Neuron (in vitro differentiated cells): ENCODE measurements at regions not wholly inside any gene's neighbourhood (a gene's known extent, or its start where the extent isn't known, plus 50 kb on each side); places are given as distances from the start of the nearest gene placed in this dataset.
"Not testable (repeated sequence)": the region's sequence is repeated elsewhere in the genome, so short reads cannot be mapped to it uniquely, and the experiment has no call there.

Experiments used
- H2AFZ ChIP-seq: one replicate; pipeline ENCODE4 v1.6.1; 2013; ENCODE audit warnings: low read depth, mild to moderate bottlenecking, inconsistent platforms, low read length, moderate library complexity
- H3K27me3 ChIP-seq: one replicate; pipeline ENCODE4 v1.6.1; 2013; ENCODE audit warnings: low read length; ENCODE audit not compliant: insufficient read depth
- H3K36me3 ChIP-seq: one replicate; pipeline ENCODE4 v1.6.1; 2013; ENCODE audit warnings: low read length; ENCODE audit not compliant: insufficient read depth
- H3K4me1 ChIP-seq: one replicate; pipeline ENCODE4 v1.6.1; 2013; ENCODE audit warnings: low read length; ENCODE audit not compliant: insufficient read depth
- H3K4me3 ChIP-seq: 2 replicates; pipeline ENCODE4 v1.5.1; 2013; ENCODE audit warnings: mild to moderate bottlenecking, low read length, moderate library complexity
- H3K9me3 ChIP-seq: one replicate; pipeline ENCODE4 v1.6.1; 2013; ENCODE audit warnings: low read length

- no peaks in the 10 kb centered on the region for H3K36me3 ChIP-seq
- no peaks in the 10 kb centered on the region for H3K9me3 ChIP-seq
- H3K27me3 ChIP-seq, result no peaks in the 10 kb centered on the region
- H3K4me3 ChIP-seq, result no peak overlapping the region
- no peak overlapping the region for H2AFZ ChIP-seq
- H3K4me1 ChIP-seq, result no peaks in the 10 kb centered on the region
Measured at GRCh38 chr5:153275695-153276094, 214.8 kb upstream of the GRIA1 start.

- Histone ChIP-seq H3K4me1 (no peaks in the 10 kb centered on the region), H3K36me3 (no peaks in the 10 kb centered on the region), H3K27me3 (no peaks in the 10 kb centered on the region), H2AFZ (no peak overlapping the region), H3K9me3 (no peaks in the 10 kb centered on the region), H3K4me3 (no peak overlapping the region)
Measured at GRCh38 chr5:153276151-153276550, 214.3 kb upstream of the GRIA1 start.

GRCh38 chr5:153296251-153296844 lies 194.1 kb upstream of the GRIA1 start:
- not testable (repeated sequence) for H2AFZ ChIP-seq, H3K27me3 ChIP-seq, H3K36me3 ChIP-seq, H3K4me1 ChIP-seq, H3K9me3 ChIP-seq, H3K4me3 ChIP-seq

GRCh38 chr5:153299891-153300290 lies 190.6 kb upstream of the GRIA1 start:
- no peaks in the 10 kb centered on the region for H3K27me3 ChIP-seq
- no peaks in the 10 kb centered on the region for H3K4me1 ChIP-seq
- no peaks in the 10 kb centered on the region for H3K36me3 ChIP-seq
- no peak overlapping the region for H2AFZ ChIP-seq
- no peaks in the 10 kb centered on the region for H3K9me3 ChIP-seq
- H3K4me3 ChIP-seq, result no peak overlapping the region

- Histone ChIP-seq H3K4me1 (no peaks in the 10 kb centered on the region), H3K4me3 (no peak overlapping the region), H2AFZ (no peak overlapping the region), H3K27me3 (peaks cover 3% of the 10 kb centered on the region), H3K36me3 (no peaks in the 10 kb centered on the region), H3K9me3 (no peaks in the 10 kb centered on the region)
Measured at GRCh38 chr5:153308282-153308681, 182.2 kb upstream of the GRIA1 start.

- no peak overlapping the region for H2AFZ ChIP-seq
- H3K9me3 ChIP-seq, result no peaks in the 10 kb centered on the region
- H3K27me3 ChIP-seq, result no peaks in the 10 kb centered on the region
- H3K4me3 ChIP-seq, result no peak overlapping the region
- no peaks in the 10 kb centered on the region for H3K36me3 ChIP-seq
- H3K4me1 ChIP-seq, result no peaks in the 10 kb centered on the region
Measured at GRCh38 chr5:153318556-153318955, 171.9 kb upstream of the GRIA1 start.

- Histone ChIP-seq H3K27me3 (no peaks in the 10 kb centered on the region), H3K36me3 (no peaks in the 10 kb centered on the region), H3K4me1 (no peaks in the 10 kb centered on the region), H3K9me3 (no peaks in the 10 kb centered on the region), H3K4me3 (no peak overlapping the region), H2AFZ (no peak overlapping the region)
Measured at GRCh38 chr5:153321478-153321877, 169.0 kb upstream of the GRIA1 start.

- Histone ChIP-seq H3K4me1 (no peaks in the 10 kb centered on the region), H3K9me3 (no peaks in the 10 kb centered on the region), H2AFZ (no peak overlapping the region), H3K27me3 (no peaks in the 10 kb centered on the region), H3K36me3 (no peaks in the 10 kb centered on the region), H3K4me3 (no peak overlapping the region)
Measured at GRCh38 chr5:153340139-153340538, 150.3 kb upstream of the GRIA1 start.

- no peaks in the 10 kb centered on the region for H3K4me1 ChIP-seq
- H2AFZ ChIP-seq, result no peak overlapping the region
- no peak overlapping the region for H3K4me3 ChIP-seq
- H3K36me3 ChIP-seq, result no peaks in the 10 kb centered on the region
- no peaks in the 10 kb centered on the region for H3K27me3 ChIP-seq
- no peaks in the 10 kb centered on the region for H3K9me3 ChIP-seq
Measured at GRCh38 chr5:153340738-153341137, 149.7 kb upstream of the GRIA1 start.

GRCh38 chr5:153342487-153342886 lies 148.0 kb upstream of the GRIA1 start:
- Histone ChIP-seq H2AFZ (no peak overlapping the region), H3K9me3 (no peaks in the 10 kb centered on the region), H3K4me3 (no peak overlapping the region), H3K4me1 (no peaks in the 10 kb centered on the region), H3K27me3 (no peaks in the 10 kb centered on the region), H3K36me3 (no peaks in the 10 kb centered on the region)

GRCh38 chr5:153347611-153348010 lies 142.9 kb upstream of the GRIA1 start:
- Histone ChIP-seq H3K9me3 (no peaks in the 10 kb centered on the region), H3K4me1 (peaks cover 6% of the 10 kb centered on the region), H2AFZ (no peak overlapping the region), H3K4me3 (no peak overlapping the region), H3K36me3 (no peaks in the 10 kb centered on the region), H3K27me3 (no peaks in the 10 kb centered on the region)

GRCh38 chr5:153350175-153350883 lies 140.1 kb upstream of the GRIA1 start:
- Histone ChIP-seq H3K4me1 (peaks cover 6% of the 10 kb centered on the region), H3K9me3 (no peaks in the 10 kb centered on the region), H3K4me3 (no peak overlapping the region), H3K27me3 (no peaks in the 10 kb centered on the region), H3K36me3 (no peaks in the 10 kb centered on the region), H2AFZ (no peak overlapping the region)

- no peak overlapping the region for H2AFZ ChIP-seq
- H3K4me1 ChIP-seq, result peaks cover 6% of the 10 kb centered on the region
- no peaks in the 10 kb centered on the region for H3K9me3 ChIP-seq
- H3K36me3 ChIP-seq, result no peaks in the 10 kb centered on the region
- no peak overlapping the region for H3K4me3 ChIP-seq
- H3K27me3 ChIP-seq, result no peaks in the 10 kb centered on the region
Measured at GRCh38 chr5:153352685-153353219, 137.7 kb upstream of the GRIA1 start.
